ENCODE measurements at regions not wholly inside any gene's neighbourhood (a gene's known extent, or its start where the extent isn't known, plus 50 kb on each side); places are given as distances from the start of the nearest gene placed in this dataset.
A peak's percentile ranks its signal among the peaks of the same experiment; 100 is the strongest.

- DNase-seq = no peak
These were observed 484.0 kb upstream of the TGFBR2 start for GRCh38 chr3:30122359-30122758.

- no peak for DNase-seq
These were observed 483.2 kb upstream of the TGFBR2 start for GRCh38 chr3:30123224-30123623.

- DNase-seq = no peak
These were observed 482.6 kb upstream of the TGFBR2 start for GRCh38 chr3:30123755-30124154.

- DNase-seq = no peak
These were observed 481.7 kb upstream of the TGFBR2 start for GRCh38 chr3:30124435-30125370.

GRCh38 chr3:30129765-30130164 is 476.6 kb upstream of the TGFBR2 start:
- DNase-seq = no peak

- DNase-seq = no peak
These were observed 476.0 kb upstream of the TGFBR2 start for GRCh38 chr3:30130391-30130790.

- no peak for DNase-seq
These were observed 475.2 kb upstream of the TGFBR2 start for GRCh38 chr3:30131191-30131590.

- no peak for DNase-seq
These were observed 471.2 kb upstream of the TGFBR2 start for GRCh38 chr3:30135190-30135589.

GRCh38 chr3:30139283-30139682 is 467.1 kb upstream of the TGFBR2 start:
- no peak for DNase-seq

- DNase-seq = no peak
These were observed 465.9 kb upstream of the TGFBR2 start for GRCh38 chr3:30140356-30141075.

GRCh38 chr3:30141178-30141581 is 465.2 kb upstream of the TGFBR2 start:
- DNase-seq = peak; percentile 21

- no peak for DNase-seq
These were observed 464.5 kb upstream of the TGFBR2 start for GRCh38 chr3:30141927-30142326.

- no peak for DNase-seq
These were observed 463.5 kb upstream of the TGFBR2 start for GRCh38 chr3:30142946-30143345.

- DNase-seq = no peak
These were observed 461.1 kb upstream of the TGFBR2 start for GRCh38 chr3:30145281-30145680.

GRCh38 chr3:30146978-30147377 is 459.4 kb upstream of the TGFBR2 start:
- no peak for DNase-seq

GRCh38 chr3:30154853-30155252 is 451.5 kb upstream of the TGFBR2 start:
- DNase-seq = no peak

GRCh38 chr3:30155755-30156154 is 450.6 kb upstream of the TGFBR2 start:
- no peak for DNase-seq

GRCh38 chr3:30156586-30157498 is 449.6 kb upstream of the TGFBR2 start:
- DNase-seq = no peak

- no peak for DNase-seq
These were observed 445.0 kb upstream of the TGFBR2 start for GRCh38 chr3:30161375-30161774.

GRCh38 chr3:30162579-30162978 is 443.8 kb upstream of the TGFBR2 start:
- DNase-seq = no peak

GRCh38 chr3:30166535-30166934 is 439.9 kb upstream of the TGFBR2 start:
- no peak for DNase-seq

GRCh38 chr3:30167541-30168011 is 438.8 kb upstream of the TGFBR2 start:
- DNase-seq = no peak

Measured in right kidney (tissue), 1 donor.